Neural crest cell (in vitro differentiated cells): ENCODE measurements at regions not wholly inside any gene's neighbourhood (a gene's known extent, or its start where the extent isn't known, plus 50 kb on each side); places are given as distances from the start of the nearest gene placed in this dataset.

Experiments used
- DNase-seq: peaks from one replicate; pipeline ENCODE4 v3.0.0; 2021; ENCODE audit warnings: low read depth, mixed read lengths, low spot score
- H3K27ac Mint-ChIP-seq: one replicate; pipeline ENCODE4 v1.8.0; 2021; ENCODE audit warnings: mild to moderate bottlenecking, mixed read lengths; ENCODE audit not compliant: unreplicated experiment
- H3K27me3 Mint-ChIP-seq: 2 replicates; pipeline ENCODE4 v1.8.0; 2021; ENCODE audit warnings: low read depth, mild to moderate bottlenecking, mixed read lengths
- H3K36me3 Mint-ChIP-seq: 2 replicates; pipeline ENCODE4 v1.8.0; 2021; ENCODE audit warnings: low read depth, mild to moderate bottlenecking, mixed read lengths
- H3K4me1 Mint-ChIP-seq: 2 replicates; pipeline ENCODE4 v1.8.0; 2021; ENCODE audit warnings: mixed read lengths
- H3K4me3 Mint-ChIP-seq: one replicate; pipeline ENCODE4 v1.8.0; 2021; ENCODE audit warnings: mild to moderate bottlenecking, mixed read lengths
- H3K9me3 Mint-ChIP-seq: 2 replicates; pipeline ENCODE4 v1.8.0; 2021; ENCODE audit warnings: mixed read lengths
- CTCF ChIP-seq: fragments of 200-600 bp; sonication (generic); conservative IDR thresholded peaks from 2 replicates; pipeline ENCODE4 v1.5.0; 2021; ENCODE audit warnings: antibody characterized with exemption, mild to moderate bottlenecking

GRCh38 chr13:68851026-68851425 is 1256.6 kb upstream of the ATXN8OS start:
- H3K27ac Mint-ChIP-seq = no peak overlapping the region
- H3K4me1 Mint-ChIP-seq = no peaks in the 10 kb centered on the region
- H3K36me3 Mint-ChIP-seq = no peaks in the 10 kb centered on the region
- TF ChIP-seq CTCF = no peak
- no peak overlapping the region for H3K4me3 Mint-ChIP-seq
- H3K27me3 Mint-ChIP-seq = no peaks in the 10 kb centered on the region
- peaks cover 2% of the 10 kb centered on the region for H3K9me3 Mint-ChIP-seq
- no peak for DNase-seq

- DNase-seq = no peak
- H3K4me3 Mint-ChIP-seq = no peak overlapping the region
- no peaks in the 10 kb centered on the region for H3K27me3 Mint-ChIP-seq
- no peaks in the 10 kb centered on the region for H3K36me3 Mint-ChIP-seq
- H3K27ac Mint-ChIP-seq = no peak overlapping the region
- TF ChIP-seq CTCF = no peak
- no peaks in the 10 kb centered on the region for H3K4me1 Mint-ChIP-seq
- peaks cover 1% of the 10 kb centered on the region for H3K9me3 Mint-ChIP-seq
Measured at GRCh38 chr13:68850160-68850559, 1257.5 kb upstream of the ATXN8OS start.

GRCh38 chr13:68846663-68847062 is 1261.0 kb upstream of the ATXN8OS start:
- no peak for TF ChIP-seq CTCF
- H3K27ac Mint-ChIP-seq = no peak overlapping the region

GRCh38 chr13:68834375-68834774 is 1273.3 kb upstream of the ATXN8OS start:
- no peak for DNase-seq
- TF ChIP-seq CTCF = no peak
- no peaks in the 10 kb centered on the region for H3K36me3 Mint-ChIP-seq
- no peak overlapping the region for H3K27ac Mint-ChIP-seq
- no peaks in the 10 kb centered on the region for H3K27me3 Mint-ChIP-seq
- peaks cover 3% of the 10 kb centered on the region for H3K9me3 Mint-ChIP-seq
- no peak overlapping the region for H3K4me3 Mint-ChIP-seq
- H3K4me1 Mint-ChIP-seq = no peaks in the 10 kb centered on the region

More at GRCh38 chr13:68846663-68847062, 1261.0 kb upstream of the ATXN8OS start:
- H3K27me3 Mint-ChIP-seq = no peaks in the 10 kb centered on the region
- no peaks in the 10 kb centered on the region for H3K4me1 Mint-ChIP-seq
- peaks cover 2% of the 10 kb centered on the region for H3K9me3 Mint-ChIP-seq
- no peaks in the 10 kb centered on the region for H3K36me3 Mint-ChIP-seq
- DNase-seq = no peak
- H3K4me3 Mint-ChIP-seq = no peak overlapping the region

- DNase-seq = no peak
- TF ChIP-seq CTCF = no peak
- Mint-ChIP-seq H3K9me3 (no peaks in the 10 kb centered on the region), H3K4me3 (no peak overlapping the region), H3K36me3 (no peaks in the 10 kb centered on the region), H3K27ac (no peak overlapping the region), H3K27me3 (no peaks in the 10 kb centered on the region), H3K4me1 (peaks cover 4% of the 10 kb centered on the region)
Measured at GRCh38 chr13:68816715-68817114, 1290.9 kb upstream of the ATXN8OS start.
